Glomerular visceral epithelial cell (primary cell): ENCODE measurements at regions not wholly inside any gene's neighbourhood (a gene's known extent, or its start where the extent isn't known, plus 50 kb on each side); places are given as distances from the start of the nearest gene placed in this dataset.

ENCODE experiments used
- DNase-seq: peaks from one replicate; pipeline ENCODE4 v3.0.0-alpha.2; 2016; ENCODE audit errors: extremely low spot score

- no peak for DNase-seq
Measured at GRCh38 chr4:123319639-123320038, 77.0 kb upstream of the SPRY1 start.

- DNase-seq, result no peak
Measured at GRCh38 chr4:123323998-123324397, 72.6 kb upstream of the SPRY1 start.

GRCh38 chr4:123325241-123325681 lies 71.3 kb upstream of the SPRY1 start:
- DNase-seq, result no peak

- DNase-seq, result no peak
Measured at GRCh38 chr4:123327346-123327745, 69.2 kb upstream of the SPRY1 start.

- DNase-seq, result no peak
Measured at GRCh38 chr4:123327846-123328429, 68.7 kb upstream of the SPRY1 start.

- no peak for DNase-seq
Measured at GRCh38 chr4:123338715-123339114, 57.9 kb upstream of the SPRY1 start.

- DNase-seq, result no peak
Measured at GRCh38 chr4:123339507-123340380, 56.9 kb upstream of the SPRY1 start.

GRCh38 chr4:123340381-123340701 lies 56.3 kb upstream of the SPRY1 start:
- peak; percentile 7 for DNase-seq

- DNase-seq, result no peak
Measured at GRCh38 chr4:123342498-123342897, 54.1 kb upstream of the SPRY1 start.

GRCh38 chr4:123343400-123344041 lies 53.1 kb upstream of the SPRY1 start:
- DNase-seq, result no peak

- DNase-seq, result no peak
Measured at GRCh38 chr4:123345137-123345934, 51.3 kb upstream of the SPRY1 start.

- no peak for DNase-seq
Measured at GRCh38 chr4:123345935-123346300, 50.7 kb upstream of the SPRY1 start.

GRCh38 chr4:123346330-123346940 lies 50.2 kb upstream of the SPRY1 start:
- DNase-seq, result no peak
